RKO (cell line): ENCODE measurements at regions not wholly inside any gene's neighbourhood (a gene's known extent, or its start where the extent isn't known, plus 50 kb on each side); places are given as distances from the start of the nearest gene placed in this dataset.
A peak's percentile ranks its signal among the peaks of the same experiment; 100 is the strongest.
"Not testable (repeated sequence)": the region's sequence is repeated elsewhere in the genome, so short reads cannot be mapped to it uniquely, and the experiment has no call there.

ENCODE experiments used
- DNase-seq: peaks from one replicate; pipeline ENCODE4 v3.0.0-alpha.2; 2016; ENCODE audit warnings: low spot score

- DNase-seq, result no peak
Observed at GRCh38 chr1:104946558-104947210, 1197.0 kb downstream of the AMY1C start.

- DNase-seq, result no peak
Observed at GRCh38 chr1:104953555-104953954, 1203.9 kb downstream of the AMY1C start.

- no peak for DNase-seq
Observed at GRCh38 chr1:104973516-104973915, 1223.8 kb downstream of the AMY1C start.

GRCh38 chr1:104979651-104980050 is 1230.0 kb downstream of the AMY1C start:
- no peak for DNase-seq

- DNase-seq, result no peak
Observed at GRCh38 chr1:104987210-104987609, 1237.5 kb downstream of the AMY1C start.

GRCh38 chr1:104989012-104989411 is 1239.3 kb downstream of the AMY1C start:
- no peak for DNase-seq

GRCh38 chr1:104991702-104992101 is 1242.0 kb downstream of the AMY1C start:
- peak; percentile 47 for DNase-seq

GRCh38 chr1:105000793-105001192 is 1251.1 kb downstream of the AMY1C start:
- DNase-seq, result no peak

- no peak for DNase-seq
Observed at GRCh38 chr1:105004515-105004914, 1254.8 kb downstream of the AMY1C start.

GRCh38 chr1:105005594-105006195 is 1256.0 kb downstream of the AMY1C start:
- no peak for DNase-seq

GRCh38 chr1:105017587-105017986 is 1267.9 kb downstream of the AMY1C start:
- no peak for DNase-seq

GRCh38 chr1:105023719-105024118 is 1274.0 kb downstream of the AMY1C start:
- no peak for DNase-seq

GRCh38 chr1:105027838-105028471 is 1278.3 kb downstream of the AMY1C start:
- DNase-seq, result peak; percentile 9

- DNase-seq, result no peak
Observed at GRCh38 chr1:105072446-105072845, 1322.7 kb downstream of the AMY1C start.

- DNase-seq, result no peak
Observed at GRCh38 chr1:105072850-105073249, 1323.2 kb downstream of the AMY1C start.

- DNase-seq, result no peak
Observed at GRCh38 chr1:105073660-105074059, 1324.0 kb downstream of the AMY1C start.

- DNase-seq, result no peak
Observed at GRCh38 chr1:105083611-105084010, 1333.9 kb downstream of the AMY1C start.

GRCh38 chr1:105087506-105087905 is 1337.8 kb downstream of the AMY1C start:
- no peak for DNase-seq

- no peak for DNase-seq
Observed at GRCh38 chr1:105088166-105088565, 1338.5 kb downstream of the AMY1C start.

- DNase-seq, result not testable (repeated sequence)
Observed at GRCh38 chr1:105093893-105094292, 1344.2 kb downstream of the AMY1C start.

- no peak for DNase-seq
Observed at GRCh38 chr1:105100102-105100501, 1350.4 kb downstream of the AMY1C start.

GRCh38 chr1:105101261-105101660 is 1351.6 kb downstream of the AMY1C start:
- no peak for DNase-seq

- DNase-seq, result no peak
Observed at GRCh38 chr1:105102371-105102770, 1352.7 kb downstream of the AMY1C start.

GRCh38 chr1:105122041-105122440 is 1372.3 kb downstream of the AMY1C start:
- DNase-seq, result no peak
